HCEC 1CT (cell line): ENCODE measurements at regions not wholly inside any gene's neighbourhood (a gene's known extent, or its start where the extent isn't known, plus 50 kb on each side); places are given as distances from the start of the nearest gene placed in this dataset.
"Not testable (repeated sequence)": the region's sequence is repeated elsewhere in the genome, so short reads cannot be mapped to it uniquely, and the experiment has no call there.

Experiments used
- DNase-seq: peaks from one replicate; pipeline ENCODE4 v3.0.0-alpha.2; 2017

GRCh38 chr2:183927406-183928325 is 670.7 kb upstream of the ZNF804A start:
- peak; percentile 88 for DNase-seq

- DNase-seq, result no peak
These were observed 663.3 kb upstream of the ZNF804A start for GRCh38 chr2:183935005-183935404.

GRCh38 chr2:183937220-183937619 is 661.1 kb upstream of the ZNF804A start:
- DNase-seq, result no peak

- no peak for DNase-seq
These were observed 652.1 kb upstream of the ZNF804A start for GRCh38 chr2:183946193-183946592.

- no peak for DNase-seq
These were observed 649.5 kb upstream of the ZNF804A start for GRCh38 chr2:183948861-183949260.

GRCh38 chr2:183950673-183951072 is 647.7 kb upstream of the ZNF804A start:
- peak; percentile 28 for DNase-seq

GRCh38 chr2:183951630-183952029 is 646.7 kb upstream of the ZNF804A start:
- DNase-seq, result peak; percentile 87

- DNase-seq, result no peak
These were observed 645.6 kb upstream of the ZNF804A start for GRCh38 chr2:183952741-183953140.

- DNase-seq, result no peak
These were observed 634.7 kb upstream of the ZNF804A start for GRCh38 chr2:183963609-183964008.

GRCh38 chr2:183964565-183964964 is 633.8 kb upstream of the ZNF804A start:
- no peak for DNase-seq

GRCh38 chr2:183967756-183968155 is 630.6 kb upstream of the ZNF804A start:
- no peak for DNase-seq

GRCh38 chr2:183975676-183976075 is 622.7 kb upstream of the ZNF804A start:
- DNase-seq, result not testable (repeated sequence)

- DNase-seq, result no peak
These were observed 613.5 kb upstream of the ZNF804A start for GRCh38 chr2:183984871-183985270.

- no peak for DNase-seq
These were observed 606.4 kb upstream of the ZNF804A start for GRCh38 chr2:183991968-183992367.

- no peak for DNase-seq
These were observed 605.3 kb upstream of the ZNF804A start for GRCh38 chr2:183993052-183993451.

GRCh38 chr2:183995632-183996031 is 602.7 kb upstream of the ZNF804A start:
- DNase-seq, result peak; percentile 64

GRCh38 chr2:183996825-183997793 is 601.2 kb upstream of the ZNF804A start:
- DNase-seq, result no peak

- DNase-seq, result no peak
These were observed 600.1 kb upstream of the ZNF804A start for GRCh38 chr2:183998041-183998796.

- no peak for DNase-seq
These were observed 599.5 kb upstream of the ZNF804A start for GRCh38 chr2:183998797-183999190.

GRCh38 chr2:184004289-184004947 is 593.9 kb upstream of the ZNF804A start:
- peak; percentile 34 for DNase-seq

GRCh38 chr2:184004948-184005672 is 593.2 kb upstream of the ZNF804A start:
- DNase-seq, result no peak
